ENCODE measurements at regions not wholly inside any gene's neighbourhood (a gene's known extent, or its start where the extent isn't known, plus 50 kb on each side); places are given as distances from the start of the nearest gene placed in this dataset.

- DNase-seq (ENCODE audit: insufficient read length, low spot score) (no peak), FAIRE-seq (no peak)
Measured at GRCh38 chr16:60310846-60311445, 1576.8 kb upstream of the GOT2 start.

GRCh38 chr16:60304720-60305119 is 1570.6 kb upstream of the GOT2 start:
- FAIRE-seq (no peak), DNase-seq (ENCODE audit: insufficient read length, low spot score) (no peak)

- no peak for DNase-seq (ENCODE audit: insufficient read length, low spot score)
Measured at GRCh38 chr16:60304066-60304465, 1570.0 kb upstream of the GOT2 start.

GRCh38 chr16:60302676-60303075 is 1568.6 kb upstream of the GOT2 start:
- DNase-seq (ENCODE audit: insufficient read length, low spot score) (no peak), FAIRE-seq (no peak)

More at GRCh38 chr16:60304066-60304465, 1570.0 kb upstream of the GOT2 start:
- no peak for FAIRE-seq

- no peak for FAIRE-seq
- DNase-seq (ENCODE audit: insufficient read length, low spot score): no peak
Measured at GRCh38 chr16:60302261-60302660, 1568.1 kb upstream of the GOT2 start.

- FAIRE-seq (no peak), DNase-seq (ENCODE audit: insufficient read length, low spot score) (no peak)
Measured at GRCh38 chr16:60299241-60299776, 1565.2 kb upstream of the GOT2 start.

- FAIRE-seq (no peak), DNase-seq (ENCODE audit: insufficient read length, low spot score) (no peak)
Measured at GRCh38 chr16:60295451-60295850, 1561.3 kb upstream of the GOT2 start.

- DNase-seq (ENCODE audit: insufficient read length, low spot score) (no peak), FAIRE-seq (no peak)
Measured at GRCh38 chr16:60285794-60286193, 1551.7 kb upstream of the GOT2 start.

- no peak for FAIRE-seq
- DNase-seq (ENCODE audit: insufficient read length, low spot score): no peak
Measured at GRCh38 chr16:60279061-60279665, 1545.0 kb upstream of the GOT2 start.

GRCh38 chr16:60274431-60275019 is 1540.4 kb upstream of the GOT2 start:
- DNase-seq (ENCODE audit: insufficient read length, low spot score): no peak
- FAIRE-seq: no peak

GRCh38 chr16:60271781-60272180 is 1537.7 kb upstream of the GOT2 start:
- FAIRE-seq: no peak
- no peak for DNase-seq (ENCODE audit: insufficient read length, low spot score)

GRCh38 chr16:60271025-60271771 is 1537.1 kb upstream of the GOT2 start:
- no peak for FAIRE-seq
- no peak for DNase-seq (ENCODE audit: insufficient read length, low spot score)

- no peak for DNase-seq (ENCODE audit: insufficient read length, low spot score)
- no peak for FAIRE-seq
Measured at GRCh38 chr16:60261425-60261824, 1527.3 kb upstream of the GOT2 start.

GRCh38 chr16:60259956-60260355 is 1525.8 kb upstream of the GOT2 start:
- DNase-seq (ENCODE audit: insufficient read length, low spot score) (no peak), FAIRE-seq (no peak)

GRCh38 chr16:60246086-60246485 is 1512.0 kb upstream of the GOT2 start:
- DNase-seq (ENCODE audit: insufficient read length, low spot score): no peak
- FAIRE-seq: no peak

GRCh38 chr16:60241671-60242070 is 1507.6 kb upstream of the GOT2 start:
- DNase-seq (ENCODE audit: insufficient read length, low spot score): no peak
- no peak for FAIRE-seq

- no peak for FAIRE-seq
- no peak for DNase-seq (ENCODE audit: insufficient read length, low spot score)
Measured at GRCh38 chr16:60230666-60231065, 1496.5 kb upstream of the GOT2 start.

- no peak for DNase-seq (ENCODE audit: insufficient read length, low spot score)
Measured at GRCh38 chr16:60225541-60225940, 1491.4 kb upstream of the GOT2 start.

GRCh38 chr16:60217787-60218186 is 1483.7 kb upstream of the GOT2 start:
- DNase-seq (ENCODE audit: insufficient read length, low spot score) (no peak), FAIRE-seq (no peak)

More at GRCh38 chr16:60225541-60225940, 1491.4 kb upstream of the GOT2 start:
- FAIRE-seq: no peak

GRCh38 chr16:60214311-60214710 is 1480.2 kb upstream of the GOT2 start:
- DNase-seq (ENCODE audit: insufficient read length, low spot score) (no peak), FAIRE-seq (no peak)

GRCh38 chr16:60206516-60206915 is 1472.4 kb upstream of the GOT2 start:
- FAIRE-seq (no peak), DNase-seq (ENCODE audit: insufficient read length, low spot score) (no peak)
